HPDE6-E6E7 (cell line): ENCODE measurements at regions not wholly inside any gene's neighbourhood (a gene's known extent, or its start where the extent isn't known, plus 50 kb on each side); places are given as distances from the start of the nearest gene placed in this dataset.

Experiments
- DNase-seq: peaks from one replicate; pipeline ENCODE4 v3.0.0; 2011; ENCODE audit warnings: missing footprints; ENCODE audit errors: extremely low spot score

- DNase-seq, result no peak
Observed at GRCh38 chr4:151940926-151941617, 180.3 kb upstream of the GATB start.

GRCh38 chr4:151940291-151940690 is 179.5 kb upstream of the GATB start:
- no peak for DNase-seq

GRCh38 chr4:151939670-151940069 is 178.9 kb upstream of the GATB start:
- DNase-seq, result no peak

GRCh38 chr4:151935411-151935810 is 174.6 kb upstream of the GATB start:
- no peak for DNase-seq

GRCh38 chr4:151934766-151935165 is 174.0 kb upstream of the GATB start:
- no peak for DNase-seq

- no peak for DNase-seq
Observed at GRCh38 chr4:151933122-151933827, 172.5 kb upstream of the GATB start.

- no peak for DNase-seq
Observed at GRCh38 chr4:151931563-151931962, 170.8 kb upstream of the GATB start.

- DNase-seq, result no peak
Observed at GRCh38 chr4:151930372-151930771, 169.6 kb upstream of the GATB start.

- DNase-seq, result no peak
Observed at GRCh38 chr4:151928112-151928511, 167.3 kb upstream of the GATB start.

- no peak for DNase-seq
Observed at GRCh38 chr4:151922811-151923210, 162.0 kb upstream of the GATB start.

GRCh38 chr4:151922306-151922705 is 161.5 kb upstream of the GATB start:
- DNase-seq, result no peak

- DNase-seq, result no peak
Observed at GRCh38 chr4:151921811-151922210, 161.0 kb upstream of the GATB start.

GRCh38 chr4:151921386-151921785 is 160.6 kb upstream of the GATB start:
- DNase-seq, result no peak

- no peak for DNase-seq
Observed at GRCh38 chr4:151917145-151917734, 156.4 kb upstream of the GATB start.

GRCh38 chr4:151912632-151913031 is 151.8 kb upstream of the GATB start:
- no peak for DNase-seq

- DNase-seq, result no peak
Observed at GRCh38 chr4:151911970-151912369, 151.2 kb upstream of the GATB start.

GRCh38 chr4:151908734-151909497 is 148.1 kb upstream of the GATB start:
- DNase-seq, result no peak

- no peak for DNase-seq
Observed at GRCh38 chr4:151908201-151908600, 147.4 kb upstream of the GATB start.

- DNase-seq, result no peak
Observed at GRCh38 chr4:151906438-151906837, 145.6 kb upstream of the GATB start.

GRCh38 chr4:151905197-151905596 is 144.4 kb upstream of the GATB start:
- DNase-seq, result no peak

GRCh38 chr4:151901631-151902030 is 140.8 kb upstream of the GATB start:
- DNase-seq, result no peak

GRCh38 chr4:151896880-151897279 is 136.1 kb upstream of the GATB start:
- no peak for DNase-seq
